Mesothelial cell of epicardium (in vitro differentiated cells): ENCODE measurements at regions not wholly inside any gene's neighbourhood (a gene's known extent, or its start where the extent isn't known, plus 50 kb on each side); places are given as distances from the start of the nearest gene placed in this dataset.

Experiments
- DNase-seq, 2 experiments: peaks; one replicate each; pipeline ENCODE4 v3.0.0; 2021; ENCODE audit warnings: low spot score in 2 of 2; ENCODE audit not compliant: unreplicated experiment in 2 of 2
- H3K27ac Mint-ChIP-seq: 2 replicates; pipeline ENCODE4 v1.8.0; 2021; ENCODE audit warnings: mixed read lengths
- H3K27me3 Mint-ChIP-seq: 2 replicates; pipeline ENCODE4 v1.8.0; 2021; ENCODE audit warnings: low read depth, mixed read lengths
- H3K36me3 Mint-ChIP-seq: 2 replicates; pipeline ENCODE4 v1.8.0; 2021; ENCODE audit warnings: mixed read lengths
- H3K4me1 Mint-ChIP-seq: 2 replicates; pipeline ENCODE4 v1.8.0; 2021; ENCODE audit warnings: mixed read lengths
- H3K4me3 Mint-ChIP-seq: 2 replicates; pipeline ENCODE4 v1.8.0; 2021; ENCODE audit warnings: mild to moderate bottlenecking, moderate library complexity, mixed read lengths
- H3K9me3 Mint-ChIP-seq: 2 replicates; pipeline ENCODE4 v1.8.0; 2021; ENCODE audit warnings: mixed read lengths
- TF ChIP-seq, protein P1 (sequence below): fragments of 200-600 bp; sonication (generic); IDR thresholded peaks from one replicate; pipeline ENCODE4 v1.5.0; 2021; ENCODE audit warnings: antibody characterized with exemption; ENCODE audit not compliant: unreplicated experiment

DNA sequence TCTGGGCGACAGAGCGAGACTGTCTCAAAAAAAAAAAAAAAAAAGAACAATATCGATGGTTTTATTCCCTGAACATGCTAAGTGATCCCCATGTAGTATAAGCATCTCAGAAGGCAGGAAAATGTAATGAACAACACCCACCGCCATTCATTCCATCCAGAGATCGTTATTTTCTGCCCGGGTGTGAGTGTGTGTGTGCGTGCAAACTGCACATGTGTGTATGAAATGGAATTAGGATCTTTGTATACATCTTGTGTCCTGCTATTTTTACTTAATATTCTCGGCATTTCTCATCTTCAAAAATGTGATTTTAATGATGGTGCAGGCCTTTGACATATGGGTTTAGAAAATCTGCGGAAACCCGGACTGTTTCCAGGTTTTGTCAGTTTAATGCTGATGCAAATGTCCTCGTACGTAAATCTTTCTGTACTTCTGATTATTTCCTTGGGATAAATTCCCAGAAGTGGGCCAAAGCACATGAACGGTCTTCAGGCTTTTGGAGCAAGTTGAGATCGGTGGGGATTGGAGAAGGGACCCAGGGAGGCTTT lies 254.8 kb downstream of the SEC14L1 start:
- no peaks in the 10 kb centered on the region for H3K9me3 Mint-ChIP-seq
- H3K36me3 Mint-ChIP-seq = no peaks in the 10 kb centered on the region
- no peak overlapping the region for H3K4me3 Mint-ChIP-seq
- peaks cover 29% of the 10 kb centered on the region for H3K4me1 Mint-ChIP-seq
- TF ChIP-seq, protein P1, sequence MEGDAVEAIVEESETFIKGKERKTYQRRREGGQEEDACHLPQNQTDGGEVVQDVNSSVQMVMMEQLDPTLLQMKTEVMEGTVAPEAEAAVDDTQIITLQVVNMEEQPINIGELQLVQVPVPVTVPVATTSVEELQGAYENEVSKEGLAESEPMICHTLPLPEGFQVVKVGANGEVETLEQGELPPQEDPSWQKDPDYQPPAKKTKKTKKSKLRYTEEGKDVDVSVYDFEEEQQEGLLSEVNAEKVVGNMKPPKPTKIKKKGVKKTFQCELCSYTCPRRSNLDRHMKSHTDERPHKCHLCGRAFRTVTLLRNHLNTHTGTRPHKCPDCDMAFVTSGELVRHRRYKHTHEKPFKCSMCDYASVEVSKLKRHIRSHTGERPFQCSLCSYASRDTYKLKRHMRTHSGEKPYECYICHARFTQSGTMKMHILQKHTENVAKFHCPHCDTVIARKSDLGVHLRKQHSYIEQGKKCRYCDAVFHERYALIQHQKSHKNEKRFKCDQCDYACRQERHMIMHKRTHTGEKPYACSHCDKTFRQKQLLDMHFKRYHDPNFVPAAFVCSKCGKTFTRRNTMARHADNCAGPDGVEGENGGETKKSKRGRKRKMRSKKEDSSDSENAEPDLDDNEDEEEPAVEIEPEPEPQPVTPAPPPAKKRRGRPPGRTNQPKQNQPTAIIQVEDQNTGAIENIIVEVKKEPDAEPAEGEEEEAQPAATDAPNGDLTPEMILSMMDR = no peak
- DNase-seq = no peak
- no peaks in the 10 kb centered on the region for H3K27me3 Mint-ChIP-seq
- no peak overlapping the region for H3K27ac Mint-ChIP-seq

DNA sequence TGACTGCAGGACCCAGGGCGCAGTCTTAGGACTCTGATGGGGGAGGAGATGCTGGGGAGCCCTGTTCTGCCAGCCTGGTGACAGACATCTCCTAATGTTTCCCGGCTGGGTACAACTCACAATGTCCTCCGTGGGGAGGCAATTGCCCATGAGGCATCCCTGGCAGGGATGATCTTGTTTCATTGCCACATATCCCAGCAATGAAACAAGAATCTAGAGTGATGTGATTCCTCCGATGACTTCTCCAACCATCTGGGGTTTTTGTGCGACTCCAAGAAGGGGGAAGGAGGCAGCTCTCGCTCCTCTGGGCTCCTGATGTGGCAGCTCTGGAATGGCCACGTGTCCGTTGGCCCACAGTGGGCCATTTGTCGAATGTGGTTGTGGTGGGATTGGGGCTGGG lies 255.8 kb downstream of the SEC14L1 start:
- peaks cover 23% of the 10 kb centered on the region for H3K4me1 Mint-ChIP-seq
- no peak for DNase-seq

DNA sequence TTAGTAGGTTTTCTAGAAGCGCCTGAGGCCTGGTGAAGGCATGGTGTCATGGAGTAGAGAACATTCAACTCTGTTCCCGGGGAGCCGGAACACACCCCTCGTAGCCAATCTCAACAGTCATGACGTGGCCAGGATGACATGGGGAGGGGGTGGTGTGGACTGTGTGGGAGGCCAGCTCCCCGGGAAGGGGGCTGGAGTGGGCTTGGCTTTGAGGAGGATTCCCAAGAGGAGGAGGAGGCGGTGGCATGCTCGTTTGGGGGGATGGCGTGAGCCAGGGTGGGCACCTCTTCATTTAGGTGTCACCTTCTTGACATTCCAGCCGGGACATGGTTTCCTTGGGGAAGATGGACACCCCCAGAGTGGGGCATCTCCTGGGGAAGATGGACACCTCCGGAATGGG lies 257.5 kb downstream of the SEC14L1 start:
- Mint-ChIP-seq H3K27me3 (no peaks in the 10 kb centered on the region), H3K27ac (no peak overlapping the region), H3K9me3 (no peaks in the 10 kb centered on the region), H3K36me3 (peaks cover 4% of the 10 kb centered on the region), H3K4me1 (peaks cover 8% of the 10 kb centered on the region), H3K4me3 (no peak overlapping the region)
- DNase-seq = no peak
- TF ChIP-seq, protein P1 = no peak

More for the DNA sequence above, 255.8 kb downstream of the SEC14L1 start:
- no peaks in the 10 kb centered on the region for H3K36me3 Mint-ChIP-seq
- no peaks in the 10 kb centered on the region for H3K9me3 Mint-ChIP-seq
- H3K27me3 Mint-ChIP-seq = no peaks in the 10 kb centered on the region
- TF ChIP-seq, protein P1 = no peak
- no peak overlapping the region for H3K4me3 Mint-ChIP-seq
- H3K27ac Mint-ChIP-seq = no peak overlapping the region

DNA sequence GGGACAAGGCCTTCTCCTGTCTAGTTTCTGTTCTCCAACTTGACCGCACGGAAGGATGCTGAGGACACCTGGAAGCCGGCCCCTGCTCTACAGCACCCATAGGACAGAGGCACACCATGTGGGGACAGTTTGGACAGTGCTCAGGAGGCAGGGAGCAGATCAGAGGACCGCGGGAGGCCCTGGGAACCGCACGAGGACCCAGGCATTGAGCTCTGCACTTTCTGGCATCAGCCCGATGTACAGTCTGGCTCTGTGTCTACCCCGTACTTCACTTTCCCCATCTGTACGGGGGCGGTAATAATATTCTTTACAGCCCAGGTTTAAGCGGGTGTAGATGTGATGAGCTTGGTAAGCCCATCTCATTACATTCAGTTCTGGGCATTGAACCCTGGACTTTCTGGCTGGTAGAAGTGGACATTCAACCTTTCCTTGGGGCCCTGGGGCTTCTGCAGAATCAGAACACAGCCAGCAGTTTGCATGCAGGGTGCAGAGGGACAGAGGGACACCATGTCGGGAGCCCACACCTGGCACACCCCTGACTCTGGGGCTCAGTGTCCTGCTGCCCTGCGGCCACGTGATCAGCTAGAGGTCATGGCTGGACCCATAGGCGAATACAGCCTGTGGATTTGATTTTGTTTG lies 258.7 kb downstream of the SEC14L1 start:
- no peak overlapping the region for H3K27ac Mint-ChIP-seq
- peaks cover 4% of the 10 kb centered on the region for H3K36me3 Mint-ChIP-seq
- H3K4me3 Mint-ChIP-seq = no peak overlapping the region
- H3K4me1 Mint-ChIP-seq = peaks cover 7% of the 10 kb centered on the region
- no peak for DNase-seq
- H3K9me3 Mint-ChIP-seq = no peaks in the 10 kb centered on the region
- H3K27me3 Mint-ChIP-seq = no peaks in the 10 kb centered on the region
- TF ChIP-seq, protein P1 = no peak

DNA sequence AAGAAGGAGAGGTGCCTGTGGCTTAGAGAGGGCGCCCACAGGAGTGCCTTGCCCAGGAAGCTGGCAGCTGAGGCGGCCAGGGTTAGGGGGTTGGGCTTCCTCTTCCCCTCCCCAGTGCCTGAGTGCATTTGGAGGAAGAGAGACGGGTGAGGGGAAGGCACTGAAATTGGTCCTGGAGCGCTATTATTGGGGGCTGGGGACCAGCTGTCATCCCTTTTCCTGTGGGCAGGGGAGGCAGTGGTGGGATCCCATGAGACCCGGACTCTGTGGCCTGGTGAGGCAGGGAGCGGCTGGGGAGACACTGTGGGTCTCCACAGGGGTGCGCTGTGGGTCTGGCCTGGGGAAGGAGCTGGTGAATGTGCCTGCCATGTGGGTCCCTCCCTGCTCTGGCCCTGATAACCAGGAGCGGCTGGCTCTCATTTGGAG lies 259.7 kb downstream of the SEC14L1 start:
- Mint-ChIP-seq H3K4me3 (no peak overlapping the region), H3K27me3 (no peaks in the 10 kb centered on the region), H3K36me3 (peaks cover 4% of the 10 kb centered on the region), H3K4me1 (peaks cover 3% of the 10 kb centered on the region), H3K9me3 (no peaks in the 10 kb centered on the region), H3K27ac (peak overlapping the region; percentile 50)
- no peak for DNase-seq
- TF ChIP-seq, protein P1 = no peak
